Stomach (tissue), 4 donors: ENCODE measurements at regions not wholly inside any gene's neighbourhood (a gene's known extent, or its start where the extent isn't known, plus 50 kb on each side); places are given as distances from the start of the nearest gene placed in this dataset.

Experiments used
- POLR2A ChIP-seq, 4 donors: fragments of 450-650 bp; IDR thresholded peaks; one replicate each; pipeline ENCODE4 v1.6.1; 2016; ENCODE audit warnings: antibody characterized with exemption in 4 of 4, control low read depth in 2 of 4, mild to moderate bottlenecking in 1 of 4, moderate library complexity in 1 of 4
- POLR2AphosphoS5 ChIP-seq, 3 donors: sonication (generic); formaldehyde crosslinking; IDR thresholded peaks; one replicate each; pipeline ENCODE4 v1.6.1; 2016; ENCODE audit warnings: antibody characterized with exemption in 3 of 3
- TF ChIP-seq, protein P1 (sequence below), 7 experiments: fragments of 450-650 bp in 4 of 7; fragments of 200-600 bp in 3 of 7; sonication (generic) in 3 of 7; IDR thresholded peaks; one replicate each; pipeline ENCODE4 v1.5.1; 2016 to 2019; ENCODE audit warnings: antibody characterized with exemption in 7 of 7, control low read depth in 2 of 7, mild to moderate bottlenecking in 1 of 7

DNA sequence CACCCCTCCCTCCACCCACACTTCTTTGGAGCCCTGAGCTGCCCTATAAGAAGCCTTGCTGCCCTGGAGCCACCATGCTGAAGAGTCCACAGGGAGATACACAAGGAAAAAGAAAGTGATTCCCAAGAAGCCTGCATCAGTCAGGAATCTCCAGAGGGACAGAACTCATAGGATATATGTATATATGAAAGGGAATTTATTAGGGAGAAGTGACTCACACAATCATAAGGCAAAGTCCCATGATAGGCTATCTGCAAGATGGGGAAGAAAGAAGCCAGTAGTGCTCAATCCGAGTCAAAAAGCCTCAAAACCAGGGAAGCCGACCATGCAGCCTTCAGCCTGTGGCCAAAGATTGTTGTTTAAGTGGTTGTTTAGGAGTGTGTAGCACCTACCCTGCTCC is 87.9 kb downstream of the TMEM114 start:
- TF ChIP-seq POLR2A (IDR thresholded peaks at IDR 0.05) (no peak), POLR2AphosphoS5 (IDR thresholded peaks at IDR 0.05) (no peak)
- TF ChIP-seq, protein P1, sequence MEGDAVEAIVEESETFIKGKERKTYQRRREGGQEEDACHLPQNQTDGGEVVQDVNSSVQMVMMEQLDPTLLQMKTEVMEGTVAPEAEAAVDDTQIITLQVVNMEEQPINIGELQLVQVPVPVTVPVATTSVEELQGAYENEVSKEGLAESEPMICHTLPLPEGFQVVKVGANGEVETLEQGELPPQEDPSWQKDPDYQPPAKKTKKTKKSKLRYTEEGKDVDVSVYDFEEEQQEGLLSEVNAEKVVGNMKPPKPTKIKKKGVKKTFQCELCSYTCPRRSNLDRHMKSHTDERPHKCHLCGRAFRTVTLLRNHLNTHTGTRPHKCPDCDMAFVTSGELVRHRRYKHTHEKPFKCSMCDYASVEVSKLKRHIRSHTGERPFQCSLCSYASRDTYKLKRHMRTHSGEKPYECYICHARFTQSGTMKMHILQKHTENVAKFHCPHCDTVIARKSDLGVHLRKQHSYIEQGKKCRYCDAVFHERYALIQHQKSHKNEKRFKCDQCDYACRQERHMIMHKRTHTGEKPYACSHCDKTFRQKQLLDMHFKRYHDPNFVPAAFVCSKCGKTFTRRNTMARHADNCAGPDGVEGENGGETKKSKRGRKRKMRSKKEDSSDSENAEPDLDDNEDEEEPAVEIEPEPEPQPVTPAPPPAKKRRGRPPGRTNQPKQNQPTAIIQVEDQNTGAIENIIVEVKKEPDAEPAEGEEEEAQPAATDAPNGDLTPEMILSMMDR (IDR thresholded peaks at IDR 0.05), result no peak
